Gastroesophageal sphincter (tissue), 3 donors: ENCODE measurements at regions not wholly inside any gene's neighbourhood (a gene's known extent, or its start where the extent isn't known, plus 50 kb on each side); places are given as distances from the start of the nearest gene placed in this dataset.

Source experiments
- EP300 ChIP-seq: sonication (generic); formaldehyde crosslinking; IDR thresholded peaks from one replicate; pipeline ENCODE4 v1.6.1; 2017; ENCODE audit warnings: antibody characterized with exemption, mild to moderate bottlenecking
- POLR2A ChIP-seq, 2 donors: fragments of 450-650 bp; IDR thresholded peaks; one replicate each; pipeline ENCODE4 v1.6.1; 2017; ENCODE audit warnings: antibody characterized with exemption in 2 of 2, mild to moderate bottlenecking in 2 of 2, moderate library complexity in 1 of 2
- POLR2AphosphoS5 ChIP-seq: sonication (generic); formaldehyde crosslinking; IDR thresholded peaks from one replicate; pipeline ENCODE4 v1.6.1; 2017; ENCODE audit warnings: antibody characterized with exemption
- TF ChIP-seq, protein P1 (sequence below), 4 experiments: fragments of 200-600 bp in 2 of 4; fragments of 450-650 bp in 2 of 4; sonication (generic) in 1 of 4; IDR thresholded peaks; one replicate each; pipeline ENCODE4 v1.5.1; 2017 to 2019; ENCODE audit warnings: antibody characterized with exemption in 4 of 4, mild to moderate bottlenecking in 2 of 4, moderate library complexity in 2 of 4

DNA sequence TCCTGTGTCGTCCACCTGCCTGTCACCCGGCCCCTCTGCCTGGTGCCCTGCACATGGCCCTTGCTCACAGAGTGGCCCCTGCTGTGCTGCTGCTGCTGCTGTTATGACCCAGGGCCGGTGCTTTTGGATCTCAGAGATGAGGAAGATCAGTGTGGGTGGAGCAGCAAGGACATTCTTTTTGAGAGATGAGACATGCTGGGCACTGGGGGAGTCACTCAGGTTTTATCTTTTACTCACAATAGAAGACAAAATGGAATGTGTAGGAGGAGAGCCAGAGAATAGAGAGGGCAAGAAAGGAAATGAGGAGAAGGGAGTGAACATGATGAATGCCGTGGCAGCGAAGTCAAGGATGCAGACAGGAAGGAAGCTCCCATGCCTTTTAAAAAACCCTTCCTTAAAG is 611.5 kb upstream of the DPP6 start:
- no peak for TF ChIP-seq POLR2A (IDR thresholded peaks at IDR 0.05)
- TF ChIP-seq, protein P1, sequence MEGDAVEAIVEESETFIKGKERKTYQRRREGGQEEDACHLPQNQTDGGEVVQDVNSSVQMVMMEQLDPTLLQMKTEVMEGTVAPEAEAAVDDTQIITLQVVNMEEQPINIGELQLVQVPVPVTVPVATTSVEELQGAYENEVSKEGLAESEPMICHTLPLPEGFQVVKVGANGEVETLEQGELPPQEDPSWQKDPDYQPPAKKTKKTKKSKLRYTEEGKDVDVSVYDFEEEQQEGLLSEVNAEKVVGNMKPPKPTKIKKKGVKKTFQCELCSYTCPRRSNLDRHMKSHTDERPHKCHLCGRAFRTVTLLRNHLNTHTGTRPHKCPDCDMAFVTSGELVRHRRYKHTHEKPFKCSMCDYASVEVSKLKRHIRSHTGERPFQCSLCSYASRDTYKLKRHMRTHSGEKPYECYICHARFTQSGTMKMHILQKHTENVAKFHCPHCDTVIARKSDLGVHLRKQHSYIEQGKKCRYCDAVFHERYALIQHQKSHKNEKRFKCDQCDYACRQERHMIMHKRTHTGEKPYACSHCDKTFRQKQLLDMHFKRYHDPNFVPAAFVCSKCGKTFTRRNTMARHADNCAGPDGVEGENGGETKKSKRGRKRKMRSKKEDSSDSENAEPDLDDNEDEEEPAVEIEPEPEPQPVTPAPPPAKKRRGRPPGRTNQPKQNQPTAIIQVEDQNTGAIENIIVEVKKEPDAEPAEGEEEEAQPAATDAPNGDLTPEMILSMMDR (IDR thresholded peaks at IDR 0.05) = no peak
- no peak for TF ChIP-seq POLR2AphosphoS5
- no peak for TF ChIP-seq EP300
